ENCODE measurements at regions not wholly inside any gene's neighbourhood (a gene's known extent, or its start where the extent isn't known, plus 50 kb on each side); places are given as distances from the start of the nearest gene placed in this dataset.

DNA sequence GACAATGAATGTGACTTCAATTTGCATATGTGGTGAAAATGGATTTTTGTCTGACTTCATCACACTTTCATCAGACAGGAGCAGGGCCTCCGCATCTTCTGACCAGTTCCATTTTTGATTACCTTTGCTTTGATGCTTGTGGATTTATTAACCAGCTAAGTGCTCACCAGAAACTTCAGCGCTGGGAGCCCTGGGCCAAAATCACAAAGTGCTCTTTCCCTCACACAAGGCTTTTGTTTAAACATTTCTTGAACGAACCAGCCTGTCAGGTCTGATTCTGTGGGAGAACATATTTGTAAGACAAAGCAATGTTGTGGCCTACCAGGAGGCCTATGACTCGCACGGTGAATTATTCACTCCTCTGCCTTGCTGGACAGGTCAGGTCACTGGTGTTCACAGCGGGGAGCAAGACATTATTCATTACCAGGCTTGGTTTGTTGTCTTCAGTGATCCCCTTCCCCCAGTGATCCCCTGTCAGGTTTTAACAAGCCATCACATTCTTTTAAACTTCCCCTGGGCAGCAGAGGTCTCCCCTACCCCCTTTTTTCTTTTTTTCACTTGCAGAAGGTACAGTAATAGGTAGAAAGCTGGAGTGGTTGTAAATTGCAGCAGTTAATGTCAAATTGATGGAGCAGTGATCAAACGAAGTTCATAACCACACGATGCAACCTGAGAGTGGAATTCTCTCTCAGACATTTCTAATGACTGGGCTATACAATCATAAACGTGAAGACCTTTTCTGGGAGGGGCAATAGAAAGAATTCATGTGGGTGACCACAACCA lies 167.5 kb upstream of the PRICKLE1 start:
- DNase-seq (ENCODE audit: low read depth, low spot score), result no peak
- Histone ChIP-seq H3K9me3 (ENCODE audit: low read depth, low read length) (no peaks in the 10 kb centered on the region), H3K4me3 (no peak overlapping the region), H3K36me3 (ENCODE audit: insufficient read depth, low read length) (no peaks in the 10 kb centered on the region), H3K9ac (ENCODE audit: insufficient read length) (no peak overlapping the region), H3K27ac (no peak overlapping the region)
- no peak for TF ChIP-seq POLR2AphosphoS5 (IDR thresholded peaks at IDR 0.05; ENCODE audit: borderline replicate concordance, low read depth, low read length)
- no peak for TF ChIP-seq EZH2 (IDR thresholded peaks at IDR 0.05)
- no peak for TF ChIP-seq FOXP2 (optimal IDR thresholded peaks at IDR 0.05; ENCODE audit: control extremely low read depth, extremely low read length, insufficient read depth)

DNA sequence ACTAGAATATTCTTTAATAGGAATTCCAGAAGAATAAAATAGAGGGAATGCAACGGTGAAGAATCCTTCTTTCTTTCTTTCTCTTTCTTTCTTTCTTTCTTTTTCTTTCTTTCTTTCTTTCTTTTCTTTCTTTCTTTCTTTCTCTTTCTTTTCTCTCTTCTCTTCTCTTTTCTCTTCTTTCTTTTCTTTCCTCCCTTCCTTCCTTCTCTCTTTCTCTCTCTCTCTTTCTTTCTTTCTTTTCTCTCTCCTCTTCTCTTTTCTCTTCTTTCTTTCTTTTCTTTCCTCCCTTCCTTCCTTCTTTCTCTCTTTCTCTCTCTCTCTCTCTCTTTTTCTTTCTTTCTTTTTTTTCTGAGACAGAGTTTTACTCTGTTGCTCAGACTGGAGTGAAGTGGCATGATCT lies 160.8 kb upstream of the PRICKLE1 start:
- no peak overlapping the region for H3K27ac ChIP-seq
- no peaks in the 10 kb centered on the region for H3K9me3 ChIP-seq (ENCODE audit: low read depth, low read length)
- no peak overlapping the region for H3K4me3 ChIP-seq
- no peak for DNase-seq (ENCODE audit: low read depth, low spot score)
- H3K36me3 ChIP-seq (ENCODE audit: insufficient read depth, low read length), result no peaks in the 10 kb centered on the region
- no peak overlapping the region for H3K9ac ChIP-seq (ENCODE audit: insufficient read length)
- TF ChIP-seq EZH2 (IDR thresholded peaks at IDR 0.05) (no peak), POLR2AphosphoS5 (IDR thresholded peaks at IDR 0.05; ENCODE audit: borderline replicate concordance, low read depth, low read length) (no peak), FOXP2 (optimal IDR thresholded peaks at IDR 0.05; ENCODE audit: control extremely low read depth, extremely low read length, insufficient read depth) (no peak)

DNA sequence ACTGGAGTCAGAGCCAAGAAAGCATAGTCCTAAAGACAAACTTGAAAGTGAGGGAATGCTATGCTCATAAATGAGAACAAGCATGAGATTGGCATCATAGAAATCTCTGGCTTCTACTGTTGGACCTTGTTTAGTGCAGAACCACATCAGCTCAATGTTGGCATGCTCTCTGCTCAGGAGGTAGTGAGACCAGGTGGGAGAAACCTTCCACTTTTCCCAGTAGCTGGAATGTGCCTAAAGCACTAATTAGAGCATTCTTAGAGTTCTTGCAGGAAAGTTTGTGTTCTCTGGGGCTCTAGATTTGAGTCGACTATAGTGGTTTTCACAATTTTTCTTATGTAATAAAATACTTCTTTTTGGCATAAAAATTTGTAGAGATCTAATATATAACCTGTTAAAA lies 159.7 kb upstream of the PRICKLE1 start:
- no peaks in the 10 kb centered on the region for H3K36me3 ChIP-seq (ENCODE audit: insufficient read depth, low read length)
- no peak overlapping the region for H3K4me3 ChIP-seq
- no peaks in the 10 kb centered on the region for H3K9me3 ChIP-seq (ENCODE audit: low read depth, low read length)
- no peak for DNase-seq (ENCODE audit: low read depth, low spot score)
- TF ChIP-seq FOXP2 (optimal IDR thresholded peaks at IDR 0.05; ENCODE audit: control extremely low read depth, extremely low read length, insufficient read depth) (no peak), POLR2AphosphoS5 (IDR thresholded peaks at IDR 0.05; ENCODE audit: borderline replicate concordance, low read depth, low read length) (no peak), EZH2 (IDR thresholded peaks at IDR 0.05) (no peak)
- no peak overlapping the region for H3K9ac ChIP-seq (ENCODE audit: insufficient read length)
- no peak overlapping the region for H3K27ac ChIP-seq

- TF ChIP-seq EZH2 (IDR thresholded peaks at IDR 0.05), result no peak
- TF ChIP-seq POLR2AphosphoS5 (IDR thresholded peaks at IDR 0.05; ENCODE audit: borderline replicate concordance, low read depth, low read length), result no peak
- no peak for TF ChIP-seq FOXP2 (optimal IDR thresholded peaks at IDR 0.05; ENCODE audit: control extremely low read depth, extremely low read length, insufficient read depth)
- H3K4me3 ChIP-seq, result no peak overlapping the region
- H3K27ac ChIP-seq, result no peak overlapping the region
- H3K36me3 ChIP-seq (ENCODE audit: insufficient read depth, low read length), result no peaks in the 10 kb centered on the region
- DNase-seq (ENCODE audit: low read depth, low spot score), result peak; percentile 14
- no peaks in the 10 kb centered on the region for H3K9me3 ChIP-seq (ENCODE audit: low read depth, low read length)
- H3K9ac ChIP-seq (ENCODE audit: insufficient read length), result no peak overlapping the region
Observed at GRCh38 chr12:42744539-42745182, 155.1 kb upstream of the PRICKLE1 start.

GRCh38 chr12:42742716-42743115 lies 153.2 kb upstream of the PRICKLE1 start:
- no peaks in the 10 kb centered on the region for H3K9me3 ChIP-seq (ENCODE audit: low read depth, low read length)
- 0 out of 2 replicates have a peak overlapping the region, but pooled peaks have one; percentile 0 for H3K4me3 ChIP-seq
- H3K27ac ChIP-seq, result no peak overlapping the region
- no peak overlapping the region for H3K9ac ChIP-seq (ENCODE audit: insufficient read length)
- DNase-seq (ENCODE audit: low read depth, low spot score), result no peak
- no peak for TF ChIP-seq FOXP2 (optimal IDR thresholded peaks at IDR 0.05; ENCODE audit: control extremely low read depth, extremely low read length, insufficient read depth)
- H3K36me3 ChIP-seq (ENCODE audit: insufficient read depth, low read length), result no peaks in the 10 kb centered on the region

GRCh38 chr12:42741771-42742510 lies 152.4 kb upstream of the PRICKLE1 start:
- no peak overlapping the region for H3K27ac ChIP-seq

GRCh38 chr12:42741091-42741490 lies 151.5 kb upstream of the PRICKLE1 start:
- TF ChIP-seq POLR2AphosphoS5 (IDR thresholded peaks at IDR 0.05; ENCODE audit: borderline replicate concordance, low read depth, low read length) (no peak), EZH2 (IDR thresholded peaks at IDR 0.05) (no peak), FOXP2 (optimal IDR thresholded peaks at IDR 0.05; ENCODE audit: control extremely low read depth, extremely low read length, insufficient read depth) (no peak)
- Histone ChIP-seq H3K9ac (ENCODE audit: insufficient read length) (no peak overlapping the region), H3K4me3 (no peak overlapping the region), H3K9me3 (ENCODE audit: low read depth, low read length) (no peaks in the 10 kb centered on the region), H3K36me3 (ENCODE audit: insufficient read depth, low read length) (no peaks in the 10 kb centered on the region), H3K27ac (no peak overlapping the region)
- DNase-seq (ENCODE audit: low read depth, low spot score), result no peak

More at GRCh38 chr12:42741771-42742510, 152.4 kb upstream of the PRICKLE1 start:
- no peak overlapping the region for H3K4me3 ChIP-seq
- H3K9ac ChIP-seq (ENCODE audit: insufficient read length), result no peak overlapping the region
- TF ChIP-seq FOXP2 (optimal IDR thresholded peaks at IDR 0.05; ENCODE audit: control extremely low read depth, extremely low read length, insufficient read depth) (no peak), POLR2AphosphoS5 (IDR thresholded peaks at IDR 0.05; ENCODE audit: borderline replicate concordance, low read depth, low read length) (no peak), EZH2 (IDR thresholded peaks at IDR 0.05) (no peak)
- H3K9me3 ChIP-seq (ENCODE audit: low read depth, low read length), result no peaks in the 10 kb centered on the region
- no peaks in the 10 kb centered on the region for H3K36me3 ChIP-seq (ENCODE audit: insufficient read depth, low read length)
- DNase-seq (ENCODE audit: low read depth, low spot score), result no peak

DNA sequence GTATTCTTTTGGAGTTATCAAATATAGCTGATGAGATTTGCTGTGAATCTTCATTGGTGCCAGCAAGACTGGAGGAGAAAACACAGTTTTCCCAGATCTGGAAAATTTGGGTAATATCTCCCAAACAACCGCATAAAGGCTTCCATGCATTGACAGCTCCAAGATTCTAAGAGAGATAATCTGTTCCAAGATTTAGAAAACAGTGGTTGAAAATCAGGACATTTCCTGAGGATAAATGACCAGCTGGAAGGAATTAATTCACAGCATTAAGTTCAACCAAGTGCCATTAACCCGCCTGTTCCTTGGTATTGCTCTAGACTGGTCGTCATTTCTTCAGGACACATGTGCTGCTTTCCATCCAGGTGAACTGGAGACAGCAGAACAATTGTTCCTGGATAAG lies 147.9 kb upstream of the PRICKLE1 start:
- TF ChIP-seq POLR2AphosphoS5 (IDR thresholded peaks at IDR 0.05; ENCODE audit: borderline replicate concordance, low read depth, low read length) (no peak), FOXP2 (optimal IDR thresholded peaks at IDR 0.05; ENCODE audit: control extremely low read depth, extremely low read length, insufficient read depth) (no peak), EZH2 (IDR thresholded peaks at IDR 0.05) (no peak)
- no peaks in the 10 kb centered on the region for H3K36me3 ChIP-seq (ENCODE audit: insufficient read depth, low read length)
- DNase-seq (ENCODE audit: low read depth, low spot score), result no peak
- H3K4me3 ChIP-seq, result no peak overlapping the region
- H3K9me3 ChIP-seq (ENCODE audit: low read depth, low read length), result no peaks in the 10 kb centered on the region
- no peak overlapping the region for H3K27ac ChIP-seq
- no peak overlapping the region for H3K9ac ChIP-seq (ENCODE audit: insufficient read length)

All from SK-N-MC (cell line).